ENCODE measurements at regions not wholly inside any gene's neighbourhood (a gene's known extent, or its start where the extent isn't known, plus 50 kb on each side); places are given as distances from the start of the nearest gene placed in this dataset.

DNA sequence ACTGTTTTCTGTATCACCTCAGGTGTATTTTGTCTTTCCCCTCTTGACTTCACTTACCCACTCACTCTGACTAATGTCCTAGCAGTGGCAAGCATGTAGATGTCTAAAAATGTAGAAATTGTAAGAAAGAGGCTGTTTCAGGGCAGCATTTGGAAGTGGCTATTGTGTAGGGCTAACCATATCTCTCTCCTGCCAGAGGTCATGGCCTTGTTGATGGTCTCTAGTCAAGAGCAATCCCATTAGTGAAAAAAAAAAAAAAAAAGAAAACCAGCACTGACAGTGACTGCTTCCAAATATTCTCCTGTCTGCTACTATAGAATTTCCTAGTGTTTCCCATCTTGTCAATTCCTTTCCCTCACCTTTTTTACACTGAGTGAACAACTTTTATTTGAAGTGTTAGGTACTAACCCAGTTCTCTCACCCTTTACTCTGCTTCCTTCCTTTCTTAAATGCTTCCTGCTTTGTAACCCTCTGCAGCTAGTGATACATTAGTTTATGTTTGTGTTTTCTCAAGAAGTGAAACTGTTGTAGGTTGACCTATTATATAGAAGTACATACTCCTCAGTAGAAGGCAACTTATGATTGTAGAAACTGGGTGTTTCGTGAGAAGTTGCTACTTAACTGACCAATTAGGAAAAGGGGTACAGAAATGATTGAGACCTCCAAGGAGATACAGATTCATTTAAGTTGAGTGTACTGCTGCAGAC is 174.1 kb upstream of the PTPRK start:
- in situ Hi-C loops (cut with MboI; ENCODE audit: low pct_unique_long_range_greater_than_20kb, low sequenced_read_pairs), result no loop called here
- no peak for DNase-seq

DNA sequence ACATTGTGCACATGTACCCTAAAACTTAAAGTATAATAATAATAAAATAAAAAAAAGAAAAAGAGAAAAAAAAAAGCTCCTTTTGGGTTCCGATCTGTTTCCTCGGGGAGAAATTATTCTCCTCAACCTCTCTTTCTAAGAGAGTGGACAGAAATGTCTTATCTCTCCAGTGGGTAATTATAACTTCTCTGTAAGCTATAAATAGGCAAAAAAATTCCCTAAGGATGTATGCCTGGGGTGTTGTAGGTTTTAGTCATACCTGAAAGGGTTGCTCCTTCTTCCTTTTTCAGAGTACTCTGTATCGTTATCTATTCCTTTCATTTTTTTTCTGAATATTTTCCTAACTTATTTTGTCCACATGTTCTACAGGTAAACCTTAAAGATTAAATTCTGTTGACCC is 169.7 kb upstream of the PTPRK start:
- in situ Hi-C loops (cut with MboI; ENCODE audit: low pct_unique_long_range_greater_than_20kb, low sequenced_read_pairs), result no loop called here
- DNase-seq, result no peak

DNA sequence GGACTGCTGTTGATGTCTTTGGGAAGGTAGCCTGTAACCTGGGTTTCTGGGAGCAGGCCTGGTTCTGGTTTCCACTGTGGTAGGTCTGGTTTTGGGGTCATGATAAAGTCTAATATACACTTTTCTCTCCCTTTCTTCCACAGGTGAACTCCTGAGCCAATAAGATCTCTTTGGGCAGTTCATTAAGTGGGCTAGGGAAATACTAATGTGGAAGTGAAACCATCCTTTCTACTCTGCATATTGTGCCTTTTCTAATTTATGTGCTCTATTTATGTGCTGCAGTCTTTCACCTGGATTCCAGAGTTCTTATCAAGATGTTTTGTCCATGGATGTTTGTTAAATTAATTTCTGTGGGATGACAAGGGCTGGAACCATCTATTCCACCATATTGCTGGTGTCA is 165.7 kb upstream of the PTPRK start:
- in situ Hi-C loops (cut with MboI; ENCODE audit: low pct_unique_long_range_greater_than_20kb, low sequenced_read_pairs), result no loop called here
- no peak for DNase-seq

DNA sequence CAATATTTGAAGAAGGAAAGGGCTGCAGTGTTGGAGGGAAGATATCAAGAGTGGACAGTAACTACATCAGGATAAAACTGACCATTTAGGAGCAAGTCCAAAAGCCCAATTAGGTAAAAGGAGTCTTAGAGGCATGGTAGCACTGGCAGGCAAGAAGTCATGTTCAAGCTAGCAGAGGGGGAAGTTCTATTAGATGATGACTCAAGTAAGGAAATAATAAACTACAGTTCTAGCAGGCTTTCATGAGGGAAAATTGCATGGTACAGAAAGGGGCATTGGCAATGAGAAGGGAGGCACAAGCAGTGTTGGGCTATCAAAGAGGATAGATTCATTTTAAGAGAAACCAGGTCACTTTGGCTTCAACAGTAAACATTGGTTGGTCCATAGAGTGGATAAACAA is 156.1 kb upstream of the PTPRK start:
- no peak for DNase-seq
- in situ Hi-C loops (cut with MboI; ENCODE audit: low pct_unique_long_range_greater_than_20kb, low sequenced_read_pairs), result no loop called here

DNA sequence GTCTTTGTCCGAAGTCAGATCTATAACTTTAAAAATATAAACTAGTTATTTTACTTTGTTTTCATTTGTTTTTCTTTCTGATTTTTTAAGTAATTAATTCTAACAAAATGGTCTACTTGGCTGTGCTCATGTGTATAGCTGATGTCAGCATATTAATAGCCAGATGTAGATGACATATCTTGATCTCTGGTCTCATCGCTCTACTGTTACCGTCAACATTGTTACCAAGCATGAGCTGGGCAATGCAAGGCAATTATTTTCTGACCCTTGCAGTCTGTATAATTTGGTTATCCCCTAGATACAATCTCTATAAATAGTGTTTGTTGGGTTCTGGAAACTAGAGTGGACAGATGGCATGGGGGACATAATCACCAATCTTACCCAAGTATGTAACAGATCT is 151.6 kb upstream of the PTPRK start:
- no peak for DNase-seq
- in situ Hi-C loops (cut with MboI; ENCODE audit: low pct_unique_long_range_greater_than_20kb, low sequenced_read_pairs), result no loop called here

DNA sequence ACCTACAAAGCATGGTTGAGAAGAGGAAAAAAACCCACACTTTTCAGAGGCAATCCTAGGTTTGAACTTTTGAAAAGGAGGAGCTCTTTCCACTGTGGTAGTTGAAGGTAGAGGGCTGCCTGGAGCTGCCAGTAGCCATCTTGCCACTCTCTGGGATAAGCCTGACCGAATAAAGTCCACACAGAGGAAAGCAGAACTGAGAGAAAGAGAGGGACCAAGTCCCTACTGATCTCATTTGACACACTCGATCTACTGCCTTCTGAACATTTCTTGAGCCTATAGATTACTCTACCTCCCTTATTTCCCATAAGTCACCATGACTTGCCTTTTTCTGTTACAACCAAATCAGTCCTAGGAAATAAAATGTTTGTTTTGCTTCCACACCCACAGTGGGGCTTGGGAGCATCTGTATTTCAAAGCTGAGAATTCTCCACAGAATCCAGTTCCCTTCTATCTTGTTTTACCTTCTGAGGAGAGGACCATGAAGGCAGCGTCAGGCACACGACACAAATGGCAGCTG is 147.0 kb upstream of the PTPRK start:
- in situ Hi-C loops (cut with MboI; ENCODE audit: low pct_unique_long_range_greater_than_20kb, low sequenced_read_pairs), result no loop called here

DNA sequence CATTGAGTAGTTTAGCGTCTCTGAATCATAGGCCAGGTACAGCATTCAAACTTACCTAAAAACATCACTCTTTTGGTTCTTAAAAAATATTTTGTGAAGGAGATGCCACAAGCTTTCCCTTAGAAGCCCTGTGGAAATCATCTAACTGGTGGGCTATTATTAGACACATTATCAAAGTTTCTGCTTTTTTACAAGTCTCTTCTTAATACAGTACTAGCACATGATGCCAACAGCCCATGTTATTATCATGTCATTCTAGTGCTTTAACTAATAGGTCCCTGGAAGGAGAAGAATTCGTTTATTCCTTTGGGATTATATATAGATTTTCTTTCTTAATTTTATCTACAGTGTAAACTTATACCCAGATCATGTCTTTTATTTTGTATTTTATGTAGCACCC is 146.0 kb upstream of the PTPRK start:
- DNase-seq, result no peak
- in situ Hi-C loops (cut with MboI; ENCODE audit: low pct_unique_long_range_greater_than_20kb, low sequenced_read_pairs), result no loop called here

More for the DNA sequence above, 147.0 kb upstream of the PTPRK start:
- DNase-seq, result no peak

DNA sequence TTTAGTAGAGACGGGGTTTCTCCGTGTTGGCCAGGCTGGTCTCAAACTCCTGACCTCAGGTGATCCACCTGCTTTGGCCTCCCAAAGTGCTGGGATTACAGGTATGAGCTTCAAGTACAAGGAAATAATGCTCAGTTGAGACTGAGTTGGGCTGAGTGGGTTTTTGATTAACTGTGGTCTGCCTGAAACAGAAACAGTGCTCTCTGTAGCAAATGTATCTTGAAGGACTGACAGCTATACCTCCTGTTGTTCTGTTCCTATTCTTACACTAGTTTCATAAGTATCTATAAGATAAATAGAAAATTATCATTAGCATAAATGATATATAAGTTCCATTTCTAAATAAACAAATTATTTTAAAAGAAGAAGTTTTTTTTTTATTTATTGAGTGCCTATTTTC is 142.8 kb upstream of the PTPRK start:
- in situ Hi-C loops (cut with MboI; ENCODE audit: low pct_unique_long_range_greater_than_20kb, low sequenced_read_pairs), result no loop called here

DNA sequence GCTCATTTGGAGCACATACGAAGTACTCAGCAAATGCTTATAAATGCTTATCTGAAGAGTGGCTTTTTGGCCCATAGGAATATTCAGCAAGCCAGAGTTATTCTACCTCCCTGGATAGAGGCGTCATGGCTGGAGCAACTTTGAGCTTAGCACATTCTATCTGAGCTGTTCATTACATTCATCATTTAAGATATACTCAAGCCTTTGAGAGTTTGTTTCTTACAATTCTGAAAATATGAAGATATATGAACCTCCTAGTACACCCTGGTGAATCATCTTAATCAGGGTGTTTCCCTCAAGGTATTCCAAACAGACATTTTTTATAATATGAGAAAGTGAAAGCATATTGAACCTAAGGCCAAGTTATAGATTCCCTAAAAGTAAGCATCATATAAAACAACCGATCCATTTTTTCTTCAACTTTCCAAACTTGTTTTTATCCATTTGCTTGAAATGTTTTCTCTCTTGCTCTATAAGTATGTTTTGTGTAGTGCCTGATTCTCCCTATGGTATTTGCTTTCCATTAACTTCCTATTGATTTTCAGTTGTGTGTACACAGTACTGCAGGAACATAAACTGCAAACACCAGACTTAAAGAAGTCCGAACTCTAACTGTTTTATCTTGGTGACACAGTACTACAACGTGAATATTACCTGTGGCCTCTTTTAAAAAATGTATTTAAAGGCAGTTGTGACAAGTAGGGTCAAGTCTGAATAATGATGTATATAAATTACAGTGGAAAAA is 139.7 kb upstream of the PTPRK start:
- no peak for DNase-seq
- in situ Hi-C loops (cut with MboI; ENCODE audit: low pct_unique_long_range_greater_than_20kb, low sequenced_read_pairs), result no loop called here

More for the DNA sequence above, 142.8 kb upstream of the PTPRK start:
- DNase-seq, result no peak

DNA sequence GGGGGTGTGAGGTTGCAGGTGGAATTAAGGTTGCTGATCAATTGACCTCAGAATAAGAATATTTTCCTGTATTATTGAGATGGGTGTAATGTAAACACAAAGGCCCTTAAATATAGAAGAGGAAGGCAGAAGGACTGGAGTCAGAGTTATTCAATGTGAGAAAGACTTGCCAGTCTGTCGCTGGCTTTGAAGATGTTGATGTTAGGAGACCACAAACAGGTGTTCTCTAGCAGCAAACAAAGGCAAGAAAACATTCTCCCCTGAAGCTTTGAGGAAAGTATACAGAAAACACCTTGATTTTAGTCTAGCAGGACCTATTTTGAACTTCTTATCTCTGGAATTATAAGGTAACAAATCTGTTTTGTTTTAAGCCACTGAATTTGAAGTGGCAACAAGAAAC is 138.9 kb upstream of the PTPRK start:
- in situ Hi-C loops (cut with MboI; ENCODE audit: low pct_unique_long_range_greater_than_20kb, low sequenced_read_pairs), result no loop called here
- DNase-seq, result no peak

DNA sequence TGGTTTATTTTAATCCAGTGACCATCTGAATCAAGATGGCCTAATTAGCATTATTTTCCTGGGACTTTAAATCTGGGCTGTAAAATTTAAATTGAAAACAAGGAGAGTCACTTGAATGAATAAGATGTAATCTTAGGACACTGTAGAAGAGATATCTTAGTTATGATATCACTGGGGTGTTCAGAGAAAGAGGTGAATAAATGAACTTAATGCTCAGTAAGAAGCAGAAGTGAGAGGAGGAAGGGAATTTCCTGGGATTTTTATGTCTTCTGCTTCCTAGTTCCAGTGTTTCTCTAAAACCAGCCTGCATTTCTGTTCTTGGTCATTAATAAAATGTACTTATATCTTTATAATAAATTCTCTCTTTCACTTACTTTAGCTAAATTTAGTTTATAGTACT is 136.8 kb upstream of the PTPRK start:
- no peak for DNase-seq
- in situ Hi-C loops (cut with MboI; ENCODE audit: low pct_unique_long_range_greater_than_20kb, low sequenced_read_pairs), result no loop called here

DNA sequence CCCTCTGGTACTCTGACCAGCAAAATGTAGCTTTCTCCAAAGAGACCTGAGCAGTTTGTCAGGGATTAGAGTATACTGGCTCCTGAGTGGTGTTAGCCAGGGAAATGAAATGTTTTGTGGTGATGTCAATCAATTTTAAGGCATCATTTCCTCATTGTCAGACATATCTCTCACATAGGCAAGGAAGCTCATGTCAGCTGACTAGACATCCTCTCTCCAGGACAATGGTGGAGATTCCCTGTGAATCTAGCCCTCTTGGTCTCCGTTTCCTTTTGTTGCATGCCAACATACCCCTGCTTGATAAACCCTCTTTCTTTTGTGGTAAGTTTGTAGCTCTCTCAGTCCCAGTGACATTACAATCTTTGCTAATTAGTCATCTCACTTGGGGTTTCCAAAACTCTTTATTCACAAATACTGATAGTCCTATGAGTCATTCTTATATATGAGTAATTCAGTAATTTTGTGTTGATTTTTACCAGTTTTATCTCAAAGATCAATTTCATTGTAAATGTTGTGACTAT is 135.6 kb upstream of the PTPRK start:
- in situ Hi-C loops (cut with MboI; ENCODE audit: low pct_unique_long_range_greater_than_20kb, low sequenced_read_pairs), result no loop called here
- no peak for DNase-seq

DNA sequence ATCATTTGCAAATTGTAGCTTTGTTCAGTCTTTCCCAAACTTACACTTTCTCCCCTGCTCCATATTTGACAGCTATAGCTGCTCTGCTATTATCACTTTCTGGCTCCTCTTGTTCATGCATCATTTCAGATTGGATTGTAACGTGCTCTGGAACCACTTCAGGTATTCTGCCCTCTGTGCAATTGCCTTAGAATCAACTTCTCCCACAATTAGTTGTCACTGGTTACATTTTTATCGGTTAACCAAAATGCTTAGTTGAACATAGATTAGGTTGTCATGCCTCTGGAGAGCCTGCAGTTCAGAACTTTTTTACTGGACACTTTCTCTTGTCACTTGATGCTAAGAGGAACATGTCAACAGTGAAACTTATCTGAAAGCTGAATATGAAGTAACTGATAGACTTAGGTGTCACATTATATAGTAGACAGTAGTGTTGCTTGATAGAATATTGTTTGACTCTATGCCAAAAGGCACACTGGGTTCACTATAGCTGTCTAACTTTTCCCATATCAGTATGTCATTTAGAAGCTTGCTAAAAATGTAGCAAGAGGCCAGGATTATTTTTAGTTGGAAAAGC is 127.7 kb upstream of the PTPRK start:
- DNase-seq, result no peak
- in situ Hi-C loops (cut with MboI; ENCODE audit: low pct_unique_long_range_greater_than_20kb, low sequenced_read_pairs), result no loop called here

DNA sequence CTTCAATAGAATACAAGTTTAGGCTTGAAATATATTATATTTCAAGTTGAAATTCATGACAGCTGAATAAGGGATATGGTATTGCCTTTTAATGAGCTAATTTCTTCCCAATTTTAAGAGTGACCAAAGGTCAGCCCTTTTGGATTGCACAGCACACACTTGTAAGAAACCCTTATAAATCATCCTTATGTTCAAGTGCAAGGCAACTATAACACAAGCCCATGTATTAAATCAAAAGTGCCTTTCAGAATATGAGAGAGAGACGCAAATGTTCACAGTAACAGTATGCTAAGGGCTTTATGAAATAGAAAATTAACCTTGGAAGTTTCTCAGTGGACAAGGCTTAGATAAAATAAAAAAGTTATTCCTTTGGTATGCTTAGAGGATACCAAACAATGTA is 121.7 kb upstream of the PTPRK start:
- no peak for DNase-seq
- in situ Hi-C loops (cut with MboI; ENCODE audit: low pct_unique_long_range_greater_than_20kb, low sequenced_read_pairs), result no loop called here

DNA sequence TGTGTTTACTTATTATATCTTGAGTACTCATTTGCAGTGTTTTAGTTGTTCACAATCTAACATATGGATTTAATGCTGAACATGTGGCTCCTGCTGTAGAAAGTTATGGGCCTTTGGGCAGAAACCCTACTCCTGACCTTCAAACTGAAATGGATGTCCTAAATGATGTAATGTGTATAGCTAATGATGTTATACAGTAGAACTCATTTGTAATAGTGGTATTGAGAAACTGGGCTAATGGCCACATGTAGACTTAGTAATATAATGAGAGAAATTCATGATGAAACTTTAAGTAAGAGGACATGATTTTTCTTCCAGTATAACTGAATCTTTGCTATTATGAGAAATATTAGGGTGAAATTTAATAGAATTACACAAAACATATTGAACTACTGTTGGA is 121.3 kb upstream of the PTPRK start:
- DNase-seq, result no peak
- in situ Hi-C loops (cut with MboI; ENCODE audit: low pct_unique_long_range_greater_than_20kb, low sequenced_read_pairs), result no loop called here

DNA sequence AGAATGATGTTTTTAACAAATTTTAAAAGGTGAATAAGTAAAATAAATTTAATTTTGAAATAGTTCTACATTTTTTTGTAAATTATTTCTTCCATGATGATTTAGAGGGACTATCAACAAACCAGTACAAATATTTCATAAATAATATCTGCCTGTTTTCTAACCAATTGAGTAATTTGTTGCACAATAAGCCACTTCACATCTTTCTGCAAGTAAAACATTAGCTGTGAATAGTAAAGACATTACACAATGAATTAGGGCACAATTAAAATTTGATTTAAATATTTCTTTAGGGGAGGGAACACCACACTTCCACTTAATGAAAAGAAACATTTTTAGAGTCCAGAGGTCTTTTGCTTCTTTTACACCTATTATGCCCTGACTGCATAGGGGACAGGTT is 118.4 kb upstream of the PTPRK start:
- in situ Hi-C loops (cut with MboI; ENCODE audit: low pct_unique_long_range_greater_than_20kb, low sequenced_read_pairs), result no loop called here
- no peak for DNase-seq

DNA sequence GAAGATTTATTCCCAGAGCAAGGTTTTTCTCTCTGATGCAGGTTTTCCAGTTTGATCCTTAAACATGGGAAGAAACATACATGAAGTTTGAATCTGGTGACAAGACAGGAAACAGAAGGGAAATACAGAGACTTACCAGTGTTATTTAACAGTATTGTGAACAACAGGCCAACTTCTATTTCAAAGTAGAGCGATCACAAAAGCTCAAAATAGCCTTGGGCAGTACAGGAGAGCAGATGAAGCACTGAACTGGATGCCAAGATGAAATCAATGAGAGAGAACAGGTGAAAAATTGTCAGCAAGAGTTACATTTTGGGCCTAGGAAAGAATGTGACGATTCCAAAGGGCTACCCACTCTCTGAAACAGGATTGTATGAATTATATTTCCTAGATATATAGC is 114.8 kb upstream of the PTPRK start:
- in situ Hi-C loops (cut with MboI; ENCODE audit: low pct_unique_long_range_greater_than_20kb, low sequenced_read_pairs), result no loop called here
- no peak for DNase-seq

DNA sequence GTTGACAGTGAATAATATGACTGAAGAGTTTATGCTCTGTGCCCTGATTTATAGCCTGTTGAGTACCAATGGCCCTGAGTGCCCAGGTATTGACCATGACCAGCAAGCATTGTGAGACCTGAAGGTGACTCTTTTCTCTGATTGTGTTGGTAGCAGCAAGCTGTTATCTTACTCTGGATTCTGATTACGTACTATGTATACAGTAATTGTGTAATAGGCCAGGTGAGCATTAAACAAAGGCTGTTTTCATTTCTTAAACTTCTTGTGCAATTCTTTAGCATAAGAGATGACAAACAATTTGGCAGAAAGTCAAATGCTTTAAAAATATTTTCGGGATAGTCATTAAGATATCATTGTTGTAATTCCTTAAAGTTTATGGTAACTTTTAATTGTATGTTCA is 111.7 kb upstream of the PTPRK start:
- in situ Hi-C loops (cut with MboI; ENCODE audit: low pct_unique_long_range_greater_than_20kb, low sequenced_read_pairs), result no loop called here
- no peak for DNase-seq

DNA sequence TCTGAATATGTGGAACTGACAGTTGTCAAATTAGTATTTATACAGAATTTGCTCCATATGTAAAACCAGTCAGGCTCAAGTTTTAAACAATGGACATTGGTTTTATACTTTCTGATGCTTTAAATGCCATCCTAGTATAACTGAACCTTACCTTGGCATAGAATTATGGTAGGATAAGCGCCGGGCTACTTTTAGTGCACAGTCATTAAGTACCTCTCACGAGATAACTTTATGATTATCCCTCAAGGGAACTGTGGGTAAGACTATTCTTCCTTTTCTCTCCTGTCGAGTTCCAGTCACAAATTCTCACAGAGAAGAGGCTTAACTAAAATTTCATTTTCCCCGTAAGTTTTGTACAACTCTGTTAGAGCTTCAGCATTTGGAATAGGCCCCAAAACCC is 110.6 kb upstream of the PTPRK start:
- no peak for DNase-seq
- in situ Hi-C loops (cut with MboI; ENCODE audit: low pct_unique_long_range_greater_than_20kb, low sequenced_read_pairs), result no loop called here

DNA sequence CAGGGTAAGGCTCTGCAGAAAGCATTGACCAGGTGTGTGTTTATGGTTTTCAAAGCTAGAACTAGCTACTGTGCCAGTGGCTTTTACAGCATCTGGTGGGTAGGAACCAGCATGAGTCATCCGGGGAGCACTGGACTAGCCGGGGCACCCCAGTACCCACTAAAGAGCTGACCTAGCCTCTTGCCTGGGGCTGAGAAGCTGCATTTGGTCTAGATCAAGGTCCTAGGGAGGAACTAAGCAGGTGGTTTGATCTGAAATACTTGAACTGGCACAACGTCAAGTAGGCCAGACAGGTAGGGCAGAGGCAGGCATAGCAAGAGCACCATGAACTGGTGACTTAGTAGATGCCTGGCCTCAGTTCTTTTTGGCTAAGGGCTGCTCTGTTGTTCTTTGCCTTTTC is 109.8 kb upstream of the PTPRK start:
- in situ Hi-C loops (cut with MboI; ENCODE audit: low pct_unique_long_range_greater_than_20kb, low sequenced_read_pairs), result no loop called here

More for the DNA sequence above, 109.8 kb upstream of the PTPRK start:
- DNase-seq, result no peak
